HG02759 (cell line): ENCODE measurements at regions not wholly inside any gene's neighbourhood (a gene's known extent, or its start where the extent isn't known, plus 50 kb on each side); places are given as distances from the start of the nearest gene placed in this dataset.

Source experiments
- ATAC-seq: cut with Tn5 transposase; IDR thresholded peaks from one replicate; pipeline ENCODE4 v1.9.1; 2021; ENCODE audit warnings: mild to moderate bottlenecking, moderate library complexity; ENCODE audit not compliant: unreplicated experiment

- ATAC-seq, result no peak
Observed at GRCh38 chr1:199716729-199717128, 310.8 kb upstream of the NR5A2 start.

- no peak for ATAC-seq
Observed at GRCh38 chr1:199719156-199719842, 308.2 kb upstream of the NR5A2 start.

- ATAC-seq, result no peak
Observed at GRCh38 chr1:199720496-199720895, 307.0 kb upstream of the NR5A2 start.

DNA sequence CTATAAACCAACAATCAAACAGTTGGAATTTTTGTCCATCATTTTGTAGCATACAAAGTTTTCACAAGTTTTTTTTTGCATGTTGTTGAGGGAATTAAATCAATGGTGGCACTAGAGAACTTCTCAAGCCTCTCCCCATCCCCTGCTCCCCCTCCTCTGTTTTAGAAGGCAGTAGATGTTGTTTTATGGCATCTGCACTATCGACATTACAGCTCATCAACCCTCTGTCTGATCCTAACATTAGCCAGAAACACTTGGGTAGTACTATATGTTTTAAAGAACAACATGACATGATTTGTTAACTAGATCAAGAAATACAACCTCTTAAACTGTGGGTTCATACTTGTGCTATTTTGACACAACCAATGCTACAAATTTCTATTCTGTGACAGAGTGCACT, 306.5 kb upstream of the NR5A2 start:
- ATAC-seq, result no peak

DNA sequence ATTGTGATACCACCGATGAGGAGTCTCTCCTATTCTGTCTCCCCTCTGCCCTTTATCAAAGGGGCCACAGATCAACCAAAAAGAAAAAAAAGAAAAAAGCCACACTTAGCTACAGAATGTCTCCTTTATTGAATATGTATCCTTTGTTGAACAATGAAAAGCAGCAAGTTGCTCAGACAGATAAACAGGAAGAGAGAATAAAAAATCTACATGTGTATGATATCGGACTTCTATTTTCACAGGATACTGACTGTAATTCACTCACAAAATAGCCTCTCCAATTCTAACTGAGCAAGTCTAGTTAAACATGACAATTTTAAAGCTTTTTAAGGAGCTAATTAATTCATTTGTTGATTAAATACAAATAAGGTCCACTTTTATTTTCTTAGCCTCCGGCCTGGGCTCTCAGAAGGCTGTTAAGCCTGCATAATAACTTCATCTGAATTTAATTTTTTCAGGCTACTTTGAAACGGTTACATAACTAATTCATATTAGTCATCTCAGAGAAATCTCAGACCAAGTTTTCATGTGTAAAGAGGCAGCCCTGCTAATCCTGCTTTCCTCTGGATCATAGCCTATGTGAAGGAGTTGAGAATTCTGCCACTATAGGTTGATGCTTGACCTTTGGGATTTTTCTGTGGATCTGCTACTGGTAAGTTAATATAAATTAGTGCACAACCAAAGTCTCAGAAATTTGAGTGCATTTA, 304.1 kb upstream of the NR5A2 start:
- no peak for ATAC-seq

DNA sequence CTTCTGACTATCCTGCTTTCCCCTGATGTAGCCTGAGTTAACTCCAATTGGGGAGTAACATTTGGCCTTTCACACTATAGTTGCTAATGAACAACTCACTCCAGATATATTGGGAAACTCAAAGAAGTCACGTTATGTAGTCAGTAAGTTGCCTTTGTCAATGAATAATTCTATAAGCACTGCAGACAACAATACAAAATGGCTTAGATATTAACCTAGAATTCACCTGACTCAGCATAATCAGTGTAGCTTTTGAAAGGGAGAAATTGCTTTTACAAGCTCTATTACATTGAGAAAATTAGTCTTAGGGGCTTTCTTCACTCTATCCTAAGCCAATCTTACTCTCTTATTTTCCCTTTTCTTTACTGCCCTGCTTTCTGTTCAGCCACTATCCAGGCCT, 303.5 kb upstream of the NR5A2 start:
- no peak for ATAC-seq

DNA sequence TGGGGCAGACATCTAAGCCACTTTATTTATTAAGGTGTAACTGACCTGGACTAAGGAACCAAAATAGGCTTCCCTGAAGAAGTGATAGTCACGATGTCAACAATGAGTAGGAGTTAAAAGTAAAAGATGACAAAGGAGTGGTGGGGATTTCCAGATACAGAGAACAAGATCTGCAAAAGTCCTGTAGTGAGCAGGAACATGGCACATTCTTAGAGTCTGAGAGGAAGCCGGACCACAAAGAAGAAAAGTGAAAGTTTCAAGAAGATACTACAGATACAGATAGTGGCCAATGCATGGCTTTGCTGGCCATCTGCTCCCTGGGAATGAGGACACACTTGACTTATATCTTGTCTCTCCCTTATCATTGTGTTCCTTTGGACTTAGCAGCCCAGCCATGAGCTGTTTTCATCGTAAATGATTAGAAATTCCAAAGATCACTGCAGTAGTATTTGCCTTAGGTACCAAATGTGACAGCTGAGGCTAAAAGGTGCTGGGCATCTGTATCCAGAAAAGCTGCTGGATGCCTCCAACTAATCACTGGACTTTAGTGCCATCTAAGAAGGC, 302.4 kb upstream of the NR5A2 start:
- ATAC-seq, result peak; percentile 90

- ATAC-seq, result no peak
Observed at GRCh38 chr1:199727682-199728081, 299.8 kb upstream of the NR5A2 start.

- ATAC-seq, result no peak
Observed at GRCh38 chr1:199728345-199728744, 299.2 kb upstream of the NR5A2 start.

DNA sequence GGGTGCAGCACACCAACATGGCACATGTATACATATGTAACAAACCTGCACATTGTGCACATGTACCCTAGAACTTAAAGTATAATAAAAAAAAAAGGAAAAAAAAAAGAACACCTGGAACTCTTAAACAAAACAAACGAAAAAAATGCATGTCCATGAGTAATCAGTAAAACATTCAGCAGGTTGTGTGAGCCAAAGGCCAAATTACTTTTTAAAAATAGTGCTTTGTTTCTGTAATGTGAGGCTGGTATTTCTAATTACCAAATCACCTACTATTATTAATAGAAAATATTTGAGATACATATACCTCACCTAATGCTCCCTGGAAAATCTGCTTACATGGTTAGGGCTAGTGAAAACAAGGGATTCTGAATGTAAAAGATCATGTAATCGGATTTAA, 294.4 kb upstream of the NR5A2 start:
- no peak for ATAC-seq

- no peak for ATAC-seq
Observed at GRCh38 chr1:199734186-199734585, 293.3 kb upstream of the NR5A2 start.

DNA sequence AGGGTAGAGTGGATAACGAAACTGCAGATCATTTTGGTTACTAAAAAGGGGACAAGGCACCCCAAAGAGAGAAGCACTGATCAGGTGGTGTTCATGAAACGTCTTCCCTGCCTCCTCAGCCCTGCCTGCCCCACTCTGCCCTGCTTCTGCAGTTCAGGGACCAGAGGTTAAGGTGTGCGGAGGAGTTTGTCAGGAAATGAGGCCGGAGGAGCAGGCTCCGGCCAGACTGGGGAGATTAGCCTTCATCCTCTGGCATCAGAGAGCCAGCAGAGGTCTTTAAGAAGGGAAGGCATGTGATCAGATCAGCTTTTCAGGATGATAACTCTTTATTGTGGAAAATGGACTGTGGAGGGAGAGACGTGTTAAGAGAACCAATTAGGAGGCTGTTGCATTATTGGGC, 291.9 kb upstream of the NR5A2 start:
- ATAC-seq, result no peak

GRCh38 chr1:199736646-199737045, 290.9 kb upstream of the NR5A2 start:
- ATAC-seq, result no peak

DNA sequence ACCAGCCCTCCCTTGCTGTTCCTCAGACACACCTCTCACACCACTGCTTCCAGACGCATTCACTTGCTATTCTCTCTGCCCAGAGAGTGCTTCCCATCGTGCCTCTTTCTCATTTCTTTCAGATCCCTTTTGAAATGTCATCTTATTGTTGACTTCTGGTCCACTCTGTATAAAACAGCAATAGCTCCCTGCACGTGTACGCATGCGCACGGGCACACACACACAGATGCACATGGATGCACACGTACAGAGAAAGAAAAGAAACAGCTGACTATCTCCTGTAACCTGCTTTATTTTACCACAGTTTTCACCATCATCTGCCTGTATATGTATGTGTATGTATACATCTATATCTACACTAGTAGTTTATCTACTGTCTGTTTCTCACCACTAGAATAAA, 285.9 kb upstream of the NR5A2 start:
- ATAC-seq, result no peak

GRCh38 chr1:199742547-199742946, 285.0 kb upstream of the NR5A2 start:
- ATAC-seq, result no peak

GRCh38 chr1:199743227-199743626, 284.3 kb upstream of the NR5A2 start:
- no peak for ATAC-seq

DNA sequence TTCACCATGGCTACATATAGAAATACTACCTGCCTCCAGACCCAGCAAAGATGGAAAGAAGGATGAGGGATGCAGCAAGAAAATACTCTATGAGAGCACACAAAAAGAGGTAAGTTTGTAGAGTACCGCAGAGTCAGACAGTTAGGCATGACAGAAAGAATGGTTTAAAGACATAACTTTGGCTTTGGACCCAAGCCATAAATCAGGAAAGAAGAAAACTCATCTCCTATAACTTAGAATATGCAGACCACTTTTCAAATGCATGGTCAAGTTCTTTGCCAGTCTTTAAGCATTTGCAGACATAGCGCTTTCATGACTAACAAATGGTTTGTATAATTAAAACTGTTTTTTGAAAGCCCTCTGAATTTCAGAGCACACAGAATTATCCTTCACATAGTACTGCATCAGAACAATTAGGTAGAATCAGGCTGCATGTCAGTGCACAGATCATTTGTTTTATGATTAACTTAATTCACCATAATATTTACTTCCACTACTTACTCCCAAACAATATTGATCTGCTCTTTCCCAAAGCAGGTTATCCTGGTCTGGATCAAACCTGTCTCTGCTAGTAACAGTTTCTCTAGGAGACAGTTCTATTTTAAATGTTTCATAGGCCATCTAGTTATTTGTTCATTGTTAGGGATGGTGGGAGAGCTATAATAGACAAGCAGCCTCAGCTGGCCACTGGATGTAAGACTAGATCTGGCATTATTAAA, 280.7 kb upstream of the NR5A2 start:
- no peak for ATAC-seq

DNA sequence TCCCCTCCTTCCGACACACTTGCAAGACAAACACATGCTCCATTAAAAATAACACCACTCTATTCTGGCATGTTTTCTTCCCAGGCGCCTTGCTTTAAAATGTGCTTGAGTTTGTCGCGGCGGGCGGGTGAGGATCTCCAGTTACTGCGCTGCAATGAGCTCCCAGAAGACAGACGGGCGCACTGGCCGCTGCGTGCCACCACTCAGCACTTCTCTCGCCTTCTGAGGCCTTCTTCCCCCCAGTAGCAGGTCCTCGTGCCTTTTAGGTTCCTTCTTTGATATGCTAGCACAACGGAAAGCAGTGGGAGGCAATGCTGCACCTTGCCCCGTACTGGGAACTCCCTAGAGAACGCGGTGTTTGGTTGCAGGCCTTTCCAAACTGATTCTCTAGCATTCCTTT, 279.5 kb upstream of the NR5A2 start:
- ATAC-seq, result no peak

DNA sequence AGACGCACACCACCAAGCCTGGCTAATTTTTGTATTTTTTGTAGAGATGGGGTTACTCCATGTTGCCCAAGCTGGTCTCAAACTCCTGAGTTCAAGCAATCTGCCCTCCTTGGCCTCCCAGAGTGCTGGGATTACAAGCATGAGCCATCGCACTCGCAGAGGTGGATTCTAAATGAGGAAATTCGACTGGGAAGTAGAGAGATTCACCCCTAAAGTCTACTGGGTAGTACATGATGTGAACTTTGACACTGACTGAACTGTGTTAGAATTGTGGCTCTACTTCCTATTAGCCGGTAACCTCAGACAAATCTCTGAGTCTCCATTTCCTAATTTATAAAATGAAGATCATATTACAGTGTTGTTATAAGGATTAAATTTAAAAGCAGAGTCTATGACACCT, 276.0 kb upstream of the NR5A2 start:
- no peak for ATAC-seq

GRCh38 chr1:199751962-199752687, 275.4 kb upstream of the NR5A2 start:
- ATAC-seq, result no peak

DNA sequence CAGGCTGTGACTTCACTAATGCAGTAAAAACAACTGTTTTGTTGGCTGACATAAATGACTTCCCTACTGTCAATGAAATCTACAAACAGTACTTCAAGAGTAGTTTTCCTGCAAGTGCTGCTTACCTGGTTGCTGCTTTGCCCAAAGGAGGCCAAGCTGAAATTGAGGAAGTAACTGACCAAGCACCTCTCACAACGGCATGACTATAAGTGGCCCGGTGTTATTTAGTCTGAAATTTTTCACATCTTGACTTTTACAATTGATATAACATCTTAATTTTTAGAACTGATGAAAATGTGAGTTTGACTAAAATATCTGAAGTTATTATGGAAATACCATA, 274.9 kb upstream of the NR5A2 start:
- no peak for ATAC-seq
